Gastrocnemius medialis (tissue), 4 donors: ENCODE measurements at regions not wholly inside any gene's neighbourhood (a gene's known extent, or its start where the extent isn't known, plus 50 kb on each side); places are given as distances from the start of the nearest gene placed in this dataset.

Experiments used
- CTCF ChIP-seq, 5 experiments: fragments of 450-650 bp in 3 of 5; fragments of 200-600 bp in 2 of 5; sonication (generic) in 2 of 5; IDR thresholded peaks in 4 of 5; conservative IDR thresholded peaks in 1 of 5; 1 replicate in 4 of 5; 2 replicates in 1 of 5; pipeline ENCODE4 v1.5.1; 2016 to 2019; ENCODE audit warnings: antibody characterized with exemption in 5 of 5, mild to moderate bottlenecking in 3 of 5, moderate library complexity in 3 of 5
- POLR2A ChIP-seq, 2 donors: fragments of 450-650 bp; IDR thresholded peaks; one replicate each; pipeline ENCODE4 v1.6.1; 2017; ENCODE audit warnings: antibody characterized with exemption in 2 of 2, mild to moderate bottlenecking in 2 of 2, moderate library complexity in 2 of 2

GRCh38 chr15:47888385-47889100 is 171.2 kb downstream of the SEMA6D start:
- TF ChIP-seq CTCF (IDR thresholded peaks at IDR 0.05 in 4 of 5, conservative IDR thresholded peaks at IDR 0.05 in 1 of 5) (no peak), POLR2A (IDR thresholded peaks at IDR 0.05) (no peak)
